GM21526 (cell line): ENCODE measurements at regions not wholly inside any gene's neighbourhood (a gene's known extent, or its start where the extent isn't known, plus 50 kb on each side); places are given as distances from the start of the nearest gene placed in this dataset.

Source experiments
- ATAC-seq: cut with Tn5 transposase; IDR thresholded peaks from one replicate; pipeline ENCODE4 v1.9.1; 2021; ENCODE audit warnings: moderate library complexity; ENCODE audit not compliant: unreplicated experiment, low FRiP score

DNA sequence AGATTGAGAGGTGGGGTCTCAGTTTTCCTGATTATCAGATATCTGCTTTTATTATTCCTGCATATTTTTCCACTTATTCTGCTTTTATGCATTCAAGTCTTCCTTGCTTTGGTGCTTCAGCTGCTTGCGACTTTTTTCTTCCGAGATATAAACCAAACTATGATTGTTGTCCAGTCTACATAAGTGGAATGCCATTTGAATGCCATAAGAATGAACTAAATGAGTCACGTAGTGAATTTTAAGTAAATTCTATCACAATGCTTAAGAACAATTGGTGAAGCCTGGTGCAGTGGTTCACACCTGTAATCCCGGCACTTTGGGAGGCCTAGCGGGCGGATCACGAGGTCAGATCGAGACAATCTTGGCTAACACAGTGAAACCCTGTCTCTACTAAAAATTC lies 189.1 kb downstream of the PCDH18 start:
- no peak for ATAC-seq

DNA sequence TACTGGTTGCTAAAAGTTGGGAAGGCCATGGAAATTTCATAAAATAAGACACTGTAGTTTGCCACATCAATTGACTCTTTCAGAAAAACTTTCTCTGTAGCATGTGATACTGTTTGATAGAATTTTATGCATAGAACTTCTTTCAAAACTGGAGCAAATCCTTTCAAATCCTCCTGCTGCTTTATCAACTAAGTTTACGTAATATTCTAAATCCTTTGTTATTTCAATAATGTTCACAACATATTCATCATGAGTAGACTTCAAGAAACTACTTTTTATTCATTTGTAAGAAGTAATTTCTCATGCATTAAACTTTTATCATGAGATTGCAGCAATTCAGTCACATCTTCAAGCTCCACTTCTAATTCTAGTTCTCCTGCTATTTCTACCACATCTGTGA lies 199.3 kb downstream of the PCDH18 start:
- ATAC-seq = no peak

DNA sequence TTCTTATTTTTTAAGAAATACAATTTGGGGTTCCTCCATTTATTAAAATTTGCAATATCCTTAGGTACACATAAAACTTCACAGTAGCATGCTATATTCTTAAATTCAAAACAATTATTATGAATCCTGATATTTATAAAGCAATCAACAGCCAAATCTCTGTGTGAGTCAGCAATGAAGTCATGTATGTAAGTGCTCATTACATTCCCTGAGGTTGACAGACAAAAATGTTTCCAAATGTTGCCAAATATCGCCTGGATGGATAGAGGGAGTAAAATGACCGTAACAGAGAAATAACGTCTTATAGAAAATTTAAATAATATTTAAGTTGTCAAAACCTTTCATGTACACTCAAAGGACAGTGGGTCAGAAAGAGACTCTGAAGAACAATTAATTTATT lies 220.0 kb downstream of the PCDH18 start:
- no peak for ATAC-seq

DNA sequence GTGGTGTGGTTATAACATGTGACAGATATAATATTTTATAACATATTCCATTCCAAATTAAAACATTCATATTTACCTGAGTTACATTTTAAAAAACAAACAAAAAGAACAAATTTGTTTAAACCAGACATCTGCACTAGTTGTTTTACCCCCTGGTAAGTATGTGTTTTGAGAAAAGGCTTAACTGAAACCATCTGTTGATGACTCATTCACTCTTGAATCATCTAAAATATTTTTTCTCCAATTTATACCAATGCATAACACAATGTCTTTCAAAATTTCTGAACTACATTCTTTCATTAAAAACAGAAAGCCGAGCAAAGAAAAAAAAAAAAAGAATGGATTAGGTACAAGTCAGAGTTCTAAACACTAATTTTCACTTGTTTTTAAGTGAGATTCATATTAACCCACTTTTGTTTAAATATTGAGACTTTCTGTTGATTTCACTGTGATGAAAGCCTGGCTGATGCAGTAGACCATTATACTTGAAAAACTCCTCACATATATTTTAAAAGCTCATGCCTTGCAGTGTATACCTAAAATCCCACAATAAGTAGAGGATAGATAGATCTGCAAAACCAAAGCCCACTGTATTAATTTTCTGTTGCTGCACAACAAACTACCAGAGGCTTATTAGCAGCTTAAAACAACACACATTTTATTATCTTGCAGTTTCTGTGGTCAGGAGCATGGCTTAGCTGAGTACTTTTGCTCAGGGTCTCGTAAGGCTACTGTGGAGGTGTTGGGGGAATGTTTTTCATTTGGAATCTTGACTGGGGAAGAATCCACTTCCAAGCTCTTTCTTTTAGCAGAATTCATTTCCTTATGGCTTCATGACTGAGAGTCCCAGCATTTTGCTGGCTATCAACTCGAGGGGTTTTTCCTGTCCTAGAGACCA lies 221.5 kb downstream of the PCDH18 start:
- no peak for ATAC-seq

DNA sequence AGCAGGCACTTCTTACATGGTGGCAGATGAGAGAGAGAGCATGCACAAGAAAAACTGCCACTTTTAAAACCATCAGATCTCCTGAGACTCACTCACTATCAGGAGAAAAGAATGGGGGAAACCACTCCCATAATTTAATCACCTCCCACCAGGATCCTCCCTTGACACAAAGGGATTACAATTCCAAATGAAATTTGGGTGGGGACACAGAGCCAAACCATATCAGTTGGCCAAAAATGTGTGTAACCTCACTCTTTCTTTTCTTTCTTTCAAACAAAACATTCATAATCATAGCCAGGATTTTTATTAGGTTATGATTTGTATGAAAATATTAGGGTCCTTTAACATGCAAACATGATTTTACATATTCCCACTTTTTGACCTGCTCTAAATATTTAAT lies 222.1 kb downstream of the PCDH18 start:
- ATAC-seq = no peak

DNA sequence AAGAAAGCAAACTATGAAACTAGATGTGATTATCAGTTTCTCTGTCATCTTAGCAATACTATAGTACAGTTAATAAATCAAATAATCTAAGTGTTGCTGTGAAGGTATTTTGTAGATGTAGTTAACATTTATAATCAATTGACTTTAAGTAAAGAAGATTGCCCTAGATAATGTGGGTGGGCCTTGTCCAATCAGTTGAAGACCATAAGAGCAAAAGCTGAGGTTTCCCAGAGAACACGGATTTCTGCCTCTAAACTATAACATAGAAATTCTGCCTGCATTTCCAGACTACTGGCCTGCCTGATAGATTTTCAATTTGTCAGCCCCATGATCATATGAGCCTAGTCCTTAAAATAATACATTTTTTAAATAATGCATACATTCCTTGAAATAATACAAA lies 222.9 kb downstream of the PCDH18 start:
- ATAC-seq = no peak

DNA sequence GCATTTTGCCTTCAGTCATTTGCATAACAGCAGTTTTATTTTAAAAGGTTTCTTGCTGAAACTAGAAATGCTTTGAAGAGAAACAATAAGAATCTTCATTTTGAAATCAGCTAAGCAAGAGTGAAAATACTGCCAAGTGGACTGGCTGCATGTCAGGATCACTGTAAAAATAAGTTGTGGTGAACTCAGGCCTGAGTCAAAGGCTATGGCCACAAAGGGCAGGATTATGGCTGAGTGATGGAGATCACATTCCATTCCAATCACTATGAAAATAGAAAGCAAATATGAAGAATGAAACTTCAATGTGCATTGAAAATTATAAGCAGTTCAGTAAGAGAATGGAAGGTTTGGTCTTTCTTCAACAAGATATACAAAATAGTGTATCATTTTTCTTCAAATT lies 224.5 kb downstream of the PCDH18 start:
- ATAC-seq = no peak

DNA sequence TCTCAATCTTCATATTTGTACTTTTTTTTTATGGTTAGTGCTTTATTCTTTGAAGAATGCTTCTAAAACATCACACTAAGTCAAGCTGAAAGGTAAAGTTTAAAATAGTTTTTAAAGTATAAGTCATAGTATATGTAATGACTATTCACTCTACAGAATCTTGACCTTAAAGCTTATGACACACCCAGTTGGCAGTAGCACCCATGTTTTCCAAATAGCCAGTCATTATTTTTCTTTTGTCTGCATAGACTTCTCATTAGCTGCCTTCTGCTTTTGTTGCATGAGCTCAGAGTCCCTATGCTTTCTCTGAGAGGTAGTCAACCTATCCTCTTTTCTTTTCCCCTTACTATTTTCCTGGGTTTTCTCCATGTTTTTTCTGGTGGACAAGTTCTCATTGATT lies 231.5 kb downstream of the PCDH18 start:
- no peak for ATAC-seq

DNA sequence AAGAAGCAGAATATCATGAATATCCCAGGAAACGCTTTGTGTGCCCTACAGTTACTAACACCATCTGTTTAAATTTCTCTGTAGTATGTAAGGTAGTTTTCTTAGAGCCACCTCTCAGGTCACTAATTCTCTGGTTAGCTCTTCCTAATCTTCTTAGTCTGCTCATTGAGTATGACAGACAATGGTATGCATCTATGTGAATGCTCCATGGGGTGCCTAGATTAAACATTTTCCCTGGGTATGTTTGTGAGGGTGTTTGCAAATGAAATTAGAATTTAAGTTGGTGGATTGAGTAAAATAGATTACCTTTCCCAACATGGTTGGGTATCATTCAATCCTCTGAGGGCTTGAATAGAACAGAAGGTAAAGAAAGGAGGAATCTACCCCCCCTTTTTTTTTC lies 233.0 kb downstream of the PCDH18 start:
- ATAC-seq = no peak

DNA sequence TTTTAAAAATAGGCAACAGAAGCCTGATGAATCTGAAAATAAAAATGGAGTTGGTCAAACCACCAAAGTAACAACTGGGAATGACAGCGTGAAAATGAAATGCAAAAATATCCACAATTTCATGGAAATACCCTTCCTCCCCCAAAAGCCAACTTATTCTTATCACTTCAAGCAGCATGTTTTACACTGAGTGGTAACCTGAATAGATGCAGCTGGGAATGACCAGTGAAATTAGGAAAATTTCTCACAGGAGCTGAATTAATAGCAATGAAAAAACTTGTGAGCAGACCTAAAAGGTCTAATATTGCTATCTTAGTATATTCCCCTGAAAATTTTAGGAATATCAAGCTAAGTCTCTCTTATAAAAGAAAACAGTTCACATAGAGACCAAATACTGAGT lies 239.0 kb downstream of the PCDH18 start:
- ATAC-seq = no peak

DNA sequence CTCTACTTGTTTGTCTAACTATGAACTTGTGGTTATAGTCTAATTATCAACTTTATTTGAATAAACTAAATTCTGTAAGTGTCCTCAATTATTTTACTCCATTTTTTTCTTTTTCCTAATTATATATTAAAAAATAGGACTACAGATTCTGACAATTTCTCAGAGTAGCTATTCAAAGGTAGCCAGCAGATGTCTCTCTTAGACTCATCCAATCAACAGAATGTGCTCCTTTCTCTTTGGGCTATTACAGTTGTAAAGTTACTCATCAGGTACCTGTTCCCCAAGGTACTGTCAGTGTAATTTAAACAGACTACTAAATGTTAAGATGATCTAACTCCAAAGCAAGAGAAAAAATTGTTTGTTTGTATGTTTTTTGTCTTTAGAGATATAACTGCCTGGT lies 248.6 kb downstream of the PCDH18 start:
- no peak for ATAC-seq

DNA sequence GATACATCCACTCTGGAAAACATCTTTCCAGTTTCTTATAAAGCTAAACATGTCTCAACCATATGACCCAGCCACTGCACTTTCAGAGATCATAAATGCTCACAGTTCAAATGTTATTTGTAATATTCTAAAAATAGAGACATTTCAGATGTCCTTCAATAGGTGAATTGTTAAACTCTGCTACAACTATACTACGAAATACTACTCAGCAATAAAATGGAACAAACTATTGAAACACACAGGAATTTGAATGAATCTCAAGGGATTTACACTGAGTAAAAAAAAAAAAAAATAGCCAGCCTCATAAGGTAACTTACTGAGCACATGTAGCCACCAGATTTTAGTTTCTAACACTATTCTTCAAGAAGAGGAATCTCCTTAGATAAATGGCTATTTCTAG lies 253.9 kb downstream of the PCDH18 start:
- ATAC-seq = no peak

DNA sequence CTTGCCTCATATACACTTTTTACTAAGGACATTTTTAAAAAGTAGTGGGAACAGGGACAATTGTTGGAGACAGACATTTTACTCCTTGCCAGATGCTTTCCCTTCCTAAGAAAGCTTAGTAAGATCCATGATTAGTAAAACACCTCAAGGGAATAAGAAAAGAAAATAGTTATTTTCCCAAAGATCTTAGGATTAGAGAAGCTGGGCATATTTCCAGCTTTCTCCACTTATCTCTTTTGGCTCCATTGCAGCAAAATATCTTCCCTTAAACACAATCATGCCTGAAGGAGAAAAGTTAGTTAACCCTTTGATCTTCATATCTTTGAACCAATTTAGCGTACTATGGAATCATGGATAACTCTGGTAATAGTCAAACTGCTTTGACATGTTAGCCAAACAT lies 257.9 kb downstream of the PCDH18 start:
- ATAC-seq = no peak

DNA sequence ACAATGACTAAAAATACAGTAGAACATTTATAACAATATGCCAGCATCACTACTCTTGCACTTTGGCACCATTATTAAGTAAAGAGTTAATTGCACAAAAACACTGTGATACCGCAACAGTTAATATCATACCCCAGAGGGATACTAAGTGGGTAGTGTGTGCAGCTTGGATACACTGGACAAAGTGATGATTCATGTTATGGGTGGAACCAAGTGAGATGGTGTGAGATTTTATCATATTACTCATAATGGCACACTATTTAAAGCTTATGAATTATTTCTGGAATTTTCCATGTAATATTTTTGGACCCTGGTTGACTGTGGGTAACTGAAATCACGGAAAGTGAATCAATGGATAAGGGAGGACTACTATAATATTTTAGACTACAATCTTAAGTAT lies 265.3 kb downstream of the PCDH18 start:
- no peak for ATAC-seq

DNA sequence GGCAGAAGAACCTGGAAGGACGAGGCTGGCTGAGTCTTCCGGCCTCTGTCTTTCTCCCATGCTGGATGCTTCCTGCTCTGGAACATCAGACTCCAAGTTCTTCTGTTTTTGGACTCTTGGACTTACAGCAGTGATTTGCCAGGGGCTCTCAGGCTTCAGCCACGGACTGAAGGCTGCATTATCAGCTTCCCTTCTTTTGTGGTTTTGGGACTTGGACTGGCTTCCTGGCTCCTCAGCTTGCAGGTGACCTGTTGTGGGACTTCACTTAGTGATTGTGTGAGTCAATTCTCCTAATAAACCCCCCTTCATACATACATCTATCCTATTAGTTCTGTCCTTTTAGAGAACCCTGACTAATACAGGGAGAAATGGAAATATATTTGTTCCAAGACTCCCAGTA lies 265.8 kb downstream of the PCDH18 start:
- no peak for ATAC-seq

DNA sequence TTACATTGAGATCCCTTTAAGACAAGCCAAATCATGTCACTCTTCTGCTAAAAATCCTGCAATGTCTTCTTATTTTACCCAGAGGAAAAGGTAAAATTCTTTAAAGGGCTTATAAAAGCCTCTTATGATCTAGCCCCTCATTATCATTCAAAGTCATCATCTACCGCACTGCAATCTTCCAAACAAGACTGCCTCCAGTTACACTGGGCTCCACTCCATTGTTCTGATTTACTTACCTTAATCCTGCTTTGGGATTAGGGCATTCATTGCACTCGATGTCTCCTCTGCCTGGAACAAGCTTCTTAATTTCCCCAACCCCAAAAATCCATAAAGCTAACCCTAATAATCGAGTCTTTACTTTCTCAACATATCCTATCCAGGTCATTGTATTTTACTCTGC lies 269.1 kb downstream of the PCDH18 start:
- no peak for ATAC-seq

DNA sequence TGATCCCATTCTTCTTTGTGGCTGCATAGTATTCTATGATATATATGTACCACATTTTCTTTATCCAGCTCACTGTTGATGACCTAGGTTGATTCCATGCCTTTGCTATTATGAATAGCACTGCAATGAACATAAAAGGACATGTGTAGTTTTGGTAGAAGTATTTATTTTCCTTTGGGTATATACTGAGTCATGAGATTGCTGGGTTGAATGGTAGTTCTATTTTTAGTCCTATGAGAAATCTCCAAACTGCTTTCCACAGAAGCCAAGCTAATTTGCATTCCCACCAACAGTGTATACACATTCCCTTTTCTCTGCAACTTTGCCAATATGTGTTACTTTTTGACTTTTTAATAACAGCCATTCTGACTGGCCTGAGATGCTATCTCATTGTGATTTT lies 278.3 kb downstream of the PCDH18 start:
- no peak for ATAC-seq

DNA sequence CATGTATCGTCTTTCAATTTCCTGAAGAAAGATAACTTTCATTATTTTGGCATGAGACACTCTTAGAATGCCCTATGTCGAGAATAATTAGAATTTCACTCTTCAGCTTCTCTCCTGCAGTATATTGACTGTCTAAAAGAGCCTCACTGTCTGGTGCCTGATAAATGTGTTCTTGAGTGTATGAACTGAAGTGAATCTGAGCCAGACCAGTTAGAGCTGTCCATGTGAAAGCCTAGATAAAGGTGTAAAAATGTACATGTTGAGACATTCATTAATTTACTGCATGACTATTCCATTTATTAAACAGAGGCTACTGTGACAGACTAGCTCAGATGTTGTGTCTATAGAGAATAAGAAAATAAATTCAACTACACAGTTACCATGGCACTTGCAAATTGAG lies 283.2 kb downstream of the PCDH18 start:
- no peak for ATAC-seq

DNA sequence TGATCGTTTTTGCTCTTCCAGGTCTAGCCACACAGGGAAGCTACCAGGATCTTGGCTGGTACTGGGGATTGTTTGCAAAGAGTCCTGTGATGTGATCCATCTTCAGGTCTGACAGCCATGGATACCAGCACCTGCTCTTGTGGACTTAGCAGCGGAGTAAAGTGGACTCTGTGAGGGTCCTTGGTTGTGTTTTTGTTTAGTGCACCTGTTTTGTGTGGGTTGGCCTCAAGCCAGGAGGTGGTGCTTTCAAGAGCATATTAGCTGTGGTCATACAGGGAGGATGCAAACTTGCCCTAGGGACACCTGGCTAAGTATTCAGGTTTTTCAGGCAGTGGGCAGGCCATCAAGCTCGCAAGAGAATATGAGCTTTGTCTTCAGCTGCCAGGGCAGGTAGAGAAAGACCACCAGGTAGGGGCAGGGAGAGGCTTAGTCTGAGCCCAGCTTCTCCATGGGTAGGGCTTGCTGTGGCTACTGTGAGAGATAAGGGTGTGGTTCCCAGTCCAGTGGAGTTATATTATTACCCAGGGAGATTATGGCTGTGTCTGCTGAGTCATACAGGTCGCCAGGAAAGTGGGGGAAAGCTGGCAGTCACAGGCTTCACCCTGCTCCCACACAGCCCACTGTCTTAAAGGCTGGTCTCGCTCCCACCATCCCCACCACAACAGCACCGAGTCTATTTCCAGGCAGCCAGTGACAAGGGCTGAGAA lies 293.7 kb downstream of the PCDH18 start:
- ATAC-seq = no peak

DNA sequence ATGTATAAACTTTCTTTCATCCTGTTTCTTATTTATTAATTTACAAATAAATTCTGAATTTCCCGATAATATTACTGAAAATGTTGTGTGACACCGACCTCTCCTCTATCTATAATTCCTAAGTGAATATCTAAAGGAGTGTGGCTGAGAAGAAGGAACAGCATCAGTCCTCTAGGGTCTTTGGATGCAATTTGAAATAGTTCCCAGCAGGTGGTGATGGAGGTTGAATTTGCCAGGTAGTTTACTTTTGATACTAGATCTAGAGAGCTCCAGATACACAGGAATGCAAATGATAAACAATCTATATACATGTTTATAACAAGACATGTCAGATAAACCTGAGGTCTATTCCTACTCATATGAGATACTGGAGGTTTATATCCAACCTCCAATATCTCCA lies 305.4 kb downstream of the PCDH18 start:
- ATAC-seq = no peak

DNA sequence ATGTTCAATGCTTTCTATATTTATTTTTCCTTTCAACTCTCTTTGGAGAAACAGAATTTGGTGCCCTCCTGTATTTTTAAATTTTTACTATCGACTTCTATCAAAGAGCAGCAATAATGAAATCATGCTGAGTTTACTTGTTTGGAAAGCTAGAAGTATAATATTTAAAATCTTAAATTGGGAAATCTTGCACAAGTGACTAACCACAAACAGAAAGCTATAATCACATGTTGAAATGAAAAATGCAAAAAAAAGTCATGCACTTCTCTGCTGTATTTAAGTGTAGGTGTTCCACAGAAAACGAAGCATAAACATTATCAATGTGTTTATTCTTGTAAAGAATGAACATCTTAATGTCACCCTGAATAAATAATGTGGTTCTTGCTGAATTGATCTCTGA lies 306.1 kb downstream of the PCDH18 start:
- ATAC-seq = no peak
